A172 (cell line): ENCODE measurements at regions not wholly inside any gene's neighbourhood (a gene's known extent, or its start where the extent isn't known, plus 50 kb on each side); places are given as distances from the start of the nearest gene placed in this dataset.
"Not testable (repeated sequence)": the region's sequence is repeated elsewhere in the genome, so short reads cannot be mapped to it uniquely, and the experiment has no call there.

ENCODE experiments used
- DNase-seq: peaks from one replicate; pipeline ENCODE4 v3.0.0-alpha.2; 2015; ENCODE audit warnings: low spot score

DNA sequence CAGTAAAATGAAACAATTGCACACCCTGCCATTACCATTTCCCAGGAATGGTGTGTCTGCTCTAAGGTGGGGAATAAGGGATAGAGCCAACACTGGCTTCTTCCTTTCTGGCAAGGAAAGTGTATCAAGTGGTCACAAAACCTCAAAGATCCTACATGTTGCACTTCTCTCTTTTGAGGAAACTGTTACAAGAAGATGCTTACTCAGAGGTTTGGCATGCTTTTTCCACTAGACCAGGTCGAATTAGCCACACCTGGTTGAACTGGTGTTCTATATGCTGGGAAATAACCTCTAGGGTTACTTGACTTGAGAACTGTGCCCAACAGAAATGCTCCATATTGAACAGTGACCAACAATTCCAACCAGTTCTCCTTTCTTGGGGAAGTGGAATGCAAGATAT lies 102.9 kb downstream of the LRRN1 start:
- no peak for DNase-seq

- no peak for DNase-seq
Observed at GRCh38 chr3:3906171-3906570, 106.9 kb downstream of the LRRN1 start.

- no peak for DNase-seq
Observed at GRCh38 chr3:3907023-3907422, 107.8 kb downstream of the LRRN1 start.

GRCh38 chr3:3918763-3919162 lies 119.5 kb downstream of the LRRN1 start:
- DNase-seq = no peak

DNA sequence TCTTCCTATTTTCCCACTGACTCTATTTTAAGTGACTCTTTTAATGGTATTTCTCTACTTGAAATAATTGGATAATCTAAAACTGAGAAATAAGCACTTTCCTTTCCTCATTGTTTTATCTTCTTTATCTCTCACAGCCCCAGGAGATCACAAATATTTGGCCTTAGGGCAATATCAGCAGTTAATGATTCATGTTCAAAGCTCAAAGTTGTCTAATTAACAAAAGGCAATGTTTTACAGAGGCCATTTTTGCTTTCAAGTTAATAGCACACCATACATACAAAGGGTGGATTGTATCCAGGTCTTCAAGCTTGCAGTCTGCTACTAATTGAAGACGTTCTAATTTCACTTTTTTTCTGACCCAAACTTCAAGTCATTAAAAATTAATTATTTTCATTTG lies 120.1 kb downstream of the LRRN1 start:
- no peak for DNase-seq

DNA sequence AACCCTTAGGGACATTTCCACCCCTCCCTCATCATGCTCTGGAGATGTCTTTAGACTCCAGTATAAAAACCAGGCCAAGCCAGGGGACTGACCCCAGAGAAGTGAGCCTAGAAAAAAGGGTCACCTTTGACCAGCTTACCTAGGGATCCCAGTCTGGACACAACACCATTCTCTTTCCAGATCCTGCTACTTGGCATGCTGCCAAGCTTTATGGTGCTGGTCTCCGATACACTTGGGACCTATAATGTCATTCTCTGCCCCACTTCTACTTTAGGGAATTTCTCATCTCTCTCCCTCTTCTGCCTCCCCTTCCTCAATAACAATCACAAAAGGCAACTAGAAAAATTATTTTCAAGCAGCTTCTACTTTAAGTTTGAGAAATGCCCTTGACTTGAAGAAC lies 124.4 kb downstream of the LRRN1 start:
- DNase-seq = no peak

GRCh38 chr3:3927198-3927597 lies 128.0 kb downstream of the LRRN1 start:
- DNase-seq = no peak

GRCh38 chr3:3927965-3928364 lies 128.7 kb downstream of the LRRN1 start:
- no peak for DNase-seq

- not testable (repeated sequence) for DNase-seq
Observed at GRCh38 chr3:3941380-3941779, 142.1 kb downstream of the LRRN1 start.

DNA sequence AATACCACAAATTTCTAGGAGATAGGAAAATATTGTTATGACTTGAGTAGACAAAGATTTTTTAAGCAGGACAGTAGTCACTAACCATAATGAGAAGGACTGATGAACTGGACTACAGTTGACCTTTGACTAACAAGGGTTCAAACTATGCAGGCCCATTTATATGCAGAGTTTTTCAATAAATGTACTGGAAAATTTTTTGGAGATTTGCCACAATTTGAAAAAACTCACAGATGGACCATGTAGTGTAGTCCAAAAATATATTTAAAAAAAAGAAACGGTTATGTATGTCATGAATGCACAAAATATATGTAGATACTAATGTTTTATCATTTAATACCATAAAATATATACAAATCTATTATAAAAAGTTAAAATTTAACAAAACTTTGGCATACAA lies 151.8 kb downstream of the LRRN1 start:
- no peak for DNase-seq

DNA sequence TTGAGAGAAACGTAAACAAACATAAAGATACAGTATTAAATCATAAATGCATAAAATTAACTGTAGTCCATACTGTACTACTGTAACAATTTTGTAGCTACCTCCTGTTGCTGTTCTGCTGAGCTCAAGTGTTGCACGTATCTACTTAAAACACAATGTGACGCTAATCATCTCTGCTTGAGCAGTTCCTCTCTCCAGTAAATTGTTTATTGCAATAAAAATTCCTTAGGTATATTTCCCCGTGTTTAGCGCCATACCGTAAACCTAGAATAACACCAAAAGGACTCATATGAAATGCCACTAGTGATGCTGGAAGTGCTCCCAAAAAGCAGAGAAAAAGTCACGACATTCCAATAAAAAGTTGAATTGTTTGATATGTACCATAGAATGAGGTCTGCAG lies 152.3 kb downstream of the LRRN1 start:
- no peak for DNase-seq

- DNase-seq = not testable (repeated sequence)
Observed at GRCh38 chr3:3962867-3963266, 163.6 kb downstream of the LRRN1 start.

DNA sequence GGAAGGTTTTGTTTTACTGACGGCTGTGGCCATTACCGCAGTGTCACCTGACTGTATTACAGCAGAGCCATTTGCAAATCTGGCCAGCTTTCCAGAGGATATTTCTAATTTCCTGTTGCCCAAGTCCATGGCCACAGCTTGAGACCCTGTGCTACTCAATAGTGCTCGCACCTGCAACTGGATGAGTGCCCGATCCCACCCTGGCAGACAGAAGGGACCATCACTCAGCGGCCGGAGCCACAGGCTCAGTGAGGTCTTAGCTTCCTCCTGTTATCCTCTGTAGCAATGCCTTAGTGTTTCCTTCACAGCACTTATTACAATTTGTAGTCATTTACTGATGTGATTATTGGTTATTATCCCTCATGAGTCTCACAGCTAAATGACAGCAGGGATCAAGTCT lies 184.8 kb downstream of the LRRN1 start:
- no peak for DNase-seq

GRCh38 chr3:3991598-3991997 lies 192.4 kb downstream of the LRRN1 start:
- no peak for DNase-seq

DNA sequence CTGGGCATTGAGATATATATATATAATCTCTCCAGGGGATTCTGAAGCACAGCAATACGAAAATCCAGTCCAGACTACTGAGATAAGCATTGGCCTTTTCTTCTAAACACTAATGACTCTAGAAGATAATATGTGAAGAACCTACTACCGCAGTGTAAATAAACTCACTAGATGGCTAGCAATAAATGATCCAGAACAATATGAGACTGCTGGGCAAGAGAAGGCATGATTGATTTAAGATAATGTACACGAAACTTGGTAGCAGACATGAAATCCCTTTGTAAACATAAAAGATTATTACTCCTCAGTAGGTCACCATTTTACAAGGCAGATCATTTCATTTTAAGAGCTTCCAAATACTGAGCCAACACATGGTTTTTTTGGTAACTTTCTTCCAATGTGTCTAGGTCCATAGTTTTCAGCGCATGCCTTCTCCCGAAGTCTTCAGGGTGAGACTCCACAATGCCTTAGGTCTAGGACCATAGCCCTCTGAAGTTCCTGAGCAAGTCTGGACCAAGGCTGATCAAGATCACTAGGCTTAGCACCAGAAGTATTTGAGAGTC lies 193.2 kb downstream of the LRRN1 start:
- no peak for DNase-seq

GRCh38 chr3:3998140-3998922 lies 199.1 kb downstream of the LRRN1 start:
- peak; percentile 13 for DNase-seq

GRCh38 chr3:3999340-3999739 lies 200.1 kb downstream of the LRRN1 start:
- DNase-seq = not testable (repeated sequence)

- DNase-seq = no peak
Observed at GRCh38 chr3:4001976-4002375, 202.7 kb downstream of the LRRN1 start.

GRCh38 chr3:4006288-4006687 lies 207.1 kb downstream of the LRRN1 start:
- no peak for DNase-seq

DNA sequence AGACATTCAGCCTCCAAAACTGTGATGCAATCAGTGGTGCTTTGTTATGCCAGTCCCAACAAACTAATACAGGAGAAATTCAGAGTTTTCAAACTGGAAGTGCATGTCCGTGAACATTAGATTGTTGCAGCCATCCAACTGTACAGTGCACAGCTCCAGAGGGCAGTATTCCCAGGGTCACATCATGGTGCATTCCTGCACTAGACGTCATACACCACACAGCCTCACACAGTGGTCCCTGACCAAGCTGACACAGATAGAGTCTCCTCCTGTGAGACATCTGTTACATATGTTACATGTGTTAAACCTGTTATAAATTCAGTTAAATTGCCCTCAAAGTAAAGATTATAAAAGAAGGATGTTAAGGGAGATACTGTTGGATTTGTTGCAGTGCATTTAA lies 209.0 kb downstream of the LRRN1 start:
- DNase-seq = no peak

GRCh38 chr3:4011166-4011565 lies 211.9 kb downstream of the LRRN1 start:
- DNase-seq = no peak

- DNase-seq = no peak
Observed at GRCh38 chr3:4015426-4015825, 216.2 kb downstream of the LRRN1 start.

GRCh38 chr3:4019501-4019900 lies 220.3 kb downstream of the LRRN1 start:
- no peak for DNase-seq

- DNase-seq = no peak
Observed at GRCh38 chr3:4021162-4021561, 221.9 kb downstream of the LRRN1 start.
